T-helper 2 cell treated with Interferon-gamma antibody and Interleukin-4, amounts not matched to agents 5 μg/mL and 100 μg/mL, for 36 hours (primary cell): ENCODE measurements at regions not wholly inside any gene's neighbourhood (a gene's known extent, or its start where the extent isn't known, plus 50 kb on each side); places are given as distances from the start of the nearest gene placed in this dataset.

ENCODE experiments used
- DNase-seq: peaks from one replicate; pipeline ENCODE4 v3.0.0; 2021; ENCODE audit warnings: low spot score
- H3K27ac Mint-ChIP-seq: one replicate; pipeline ENCODE4 v1.8.0; 2021; ENCODE audit warnings: mild to moderate bottlenecking, mixed read lengths
- H3K27me3 Mint-ChIP-seq: one replicate; pipeline ENCODE4 v1.8.0; 2021; ENCODE audit warnings: low read depth, mixed read lengths
- H3K36me3 Mint-ChIP-seq: one replicate; pipeline ENCODE4 v1.8.0; 2021; ENCODE audit warnings: low read depth, mixed read lengths
- H3K4me1 Mint-ChIP-seq: one replicate; pipeline ENCODE4 v1.8.0; 2021; ENCODE audit warnings: low read depth, mixed read lengths
- H3K4me3 Mint-ChIP-seq: one replicate; pipeline ENCODE4 v1.8.0; 2022; ENCODE audit warnings: mild to moderate bottlenecking, moderate library complexity, mixed read lengths
- H3K9me3 Mint-ChIP-seq: one replicate; pipeline ENCODE4 v1.8.0; 2021; ENCODE audit warnings: mixed read lengths

DNA sequence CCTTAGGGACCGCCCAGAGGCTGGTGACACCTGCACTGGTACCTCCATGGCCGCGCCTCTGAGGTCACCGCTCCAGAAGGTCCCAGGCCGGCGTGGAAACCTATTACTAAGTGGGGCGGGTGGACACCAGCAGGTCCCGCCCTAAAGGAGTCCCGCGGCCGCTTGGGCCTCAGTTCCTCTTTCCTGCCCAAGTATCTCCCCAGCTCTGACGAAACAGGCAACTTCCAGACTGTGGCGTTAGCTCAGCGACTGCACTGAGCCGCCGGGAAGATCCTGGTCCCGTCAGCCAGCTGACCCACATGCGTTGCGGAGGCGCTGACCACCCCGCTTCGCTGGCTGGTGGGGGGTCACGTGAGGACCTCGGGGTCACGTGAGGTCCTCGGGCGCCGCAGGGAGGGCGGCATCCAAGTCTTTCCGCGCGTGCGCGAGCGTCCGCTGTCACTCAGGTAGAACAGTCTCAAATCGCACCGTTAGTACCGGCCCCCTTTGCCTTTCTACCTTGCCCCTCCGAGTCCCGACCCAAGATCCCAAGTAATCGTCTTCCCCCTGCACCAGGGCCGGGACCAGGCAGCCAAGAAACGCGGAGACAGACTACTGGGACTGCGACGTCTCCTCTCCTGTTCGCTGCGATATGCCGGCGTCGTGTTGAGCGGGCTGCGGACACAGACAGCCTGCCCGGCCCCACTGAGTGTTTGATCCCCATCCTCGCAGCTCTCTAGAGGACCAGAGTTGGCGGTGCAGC lies 53.7 kb upstream of the KDM4C start:
- no peaks in the 10 kb centered on the region for H3K27me3 Mint-ChIP-seq
- H3K4me1 Mint-ChIP-seq, result peaks cover 13% of the 10 kb centered on the region
- H3K27ac Mint-ChIP-seq, result peak overlapping the region; percentile 93
- peaks cover 13% of the 10 kb centered on the region for H3K9me3 Mint-ChIP-seq
- H3K36me3 Mint-ChIP-seq, result peaks cover 3% of the 10 kb centered on the region
- peak overlapping the region; percentile 92 for H3K4me3 Mint-ChIP-seq
- peak; percentile 88 for DNase-seq

DNA sequence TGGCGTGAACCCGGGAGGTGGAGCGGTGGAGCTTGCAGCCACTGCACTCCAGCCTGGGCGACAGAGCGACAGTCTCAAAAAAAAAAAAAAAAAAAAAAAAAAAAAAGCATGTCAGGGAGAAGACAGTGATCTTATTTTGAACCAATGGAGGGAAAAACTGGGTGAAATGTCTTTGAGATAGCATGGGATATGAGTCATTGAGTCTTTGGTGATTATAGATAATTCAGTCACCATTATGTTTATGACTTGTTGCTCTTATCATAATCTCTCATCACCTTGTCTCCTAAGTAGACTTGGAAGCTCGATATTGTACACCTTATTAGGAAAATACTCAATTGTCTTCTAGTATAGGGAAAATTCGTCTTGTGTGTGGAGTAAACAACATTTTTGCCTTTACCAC lies 55.1 kb upstream of the KDM4C start:
- Mint-ChIP-seq H3K9me3 (peaks cover 2% of the 10 kb centered on the region), H3K27me3 (no peaks in the 10 kb centered on the region), H3K4me3 (peak overlapping the region; percentile 92), H3K4me1 (peaks cover 13% of the 10 kb centered on the region), H3K27ac (peak overlapping the region; percentile 93), H3K36me3 (no peaks in the 10 kb centered on the region)
- DNase-seq, result no peak

DNA sequence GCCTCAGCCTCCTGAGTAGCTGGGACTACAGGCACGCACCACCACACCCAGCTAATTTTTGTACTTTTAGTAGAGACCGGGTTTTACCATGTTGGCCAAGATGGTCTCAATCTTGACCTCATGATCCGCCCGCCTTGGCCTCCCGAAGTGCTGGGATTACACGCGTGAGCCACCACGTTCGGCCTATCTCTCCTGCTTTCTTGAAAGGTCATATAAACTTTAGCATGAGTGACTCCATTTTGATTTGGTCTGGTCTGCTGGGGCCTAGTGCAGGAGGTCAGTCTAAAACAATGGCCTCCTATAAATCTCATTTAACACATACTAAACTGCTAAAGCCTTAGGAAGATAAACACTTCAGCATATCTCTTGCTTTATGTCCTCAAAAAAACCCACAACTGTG lies 50.6 kb upstream of the GLDC start:
- no peaks in the 10 kb centered on the region for H3K27me3 Mint-ChIP-seq
- no peak overlapping the region for H3K27ac Mint-ChIP-seq

DNA sequence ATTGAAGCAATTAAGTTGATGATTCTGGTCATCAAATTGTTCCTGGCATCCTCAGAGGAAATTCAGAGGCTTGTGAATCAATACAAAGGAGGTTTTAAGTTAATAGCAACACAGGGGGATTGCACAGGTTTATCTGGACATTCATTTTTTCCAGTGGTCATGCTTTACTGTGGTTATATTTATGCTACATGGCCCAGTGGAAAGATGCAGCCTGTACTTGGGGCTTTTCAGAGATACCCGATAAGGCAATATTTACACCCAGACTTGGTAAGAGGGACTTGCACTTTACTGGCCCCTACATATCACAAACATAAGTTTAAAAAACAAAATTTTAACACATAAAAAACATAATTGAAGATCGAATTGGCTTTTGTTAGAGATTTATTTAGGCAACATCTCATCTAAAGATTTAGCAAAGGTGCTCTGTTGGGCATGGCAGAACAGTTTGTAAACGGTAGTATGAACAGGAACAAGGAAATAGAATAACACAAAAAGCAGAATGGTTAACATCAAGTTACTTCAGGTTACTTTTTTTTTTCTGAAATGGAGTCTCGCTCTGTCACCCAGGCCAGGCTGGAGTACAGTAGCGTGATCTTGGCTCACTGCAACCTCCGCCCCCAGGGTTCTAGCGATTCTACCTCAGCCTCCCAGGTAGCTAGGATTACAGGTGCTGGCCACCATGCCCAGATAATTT lies 49.7 kb upstream of the GLDC start:
- DNase-seq, result no peak
- Mint-ChIP-seq H3K36me3 (no peaks in the 10 kb centered on the region), H3K27me3 (no peaks in the 10 kb centered on the region), H3K9me3 (no peaks in the 10 kb centered on the region), H3K27ac (no peak overlapping the region), H3K4me1 (no peaks in the 10 kb centered on the region), H3K4me3 (no peak overlapping the region)

More for the DNA sequence above, 50.6 kb upstream of the GLDC start:
- Mint-ChIP-seq H3K9me3 (no peaks in the 10 kb centered on the region), H3K4me3 (no peak overlapping the region), H3K36me3 (no peaks in the 10 kb centered on the region), H3K4me1 (no peaks in the 10 kb centered on the region)
- no peak for DNase-seq
